Natural killer cell (primary cell): ENCODE measurements at regions not wholly inside any gene's neighbourhood (a gene's known extent, or its start where the extent isn't known, plus 50 kb on each side); places are given as distances from the start of the nearest gene placed in this dataset.

Experiments used
- ATAC-seq, 3 donors: fragments of 150-1000 bp in 2 of 3; fragments of 200-7000 bp in 1 of 3; cut with Tn5 transposase; 1 replicate in 1 of 3; 2 replicates in 2 of 3; pipeline ENCODE4 v1.10.0; 2021; ENCODE audit warnings: mild to moderate bottlenecking in 2 of 3, moderate library complexity in 2 of 3
- DNase-seq, 2 donors: peaks; one replicate each; pipeline versions ENCODE4 v3.0.0 to v3.0.0-alpha.2; 2013 to 2021; ENCODE audit warnings: mixed read lengths in 1 of 2
- H3K27ac ChIP-seq: one replicate; pipeline ENCODE4 v1.5.1; 2013; ENCODE audit warnings: mild to moderate bottlenecking, low read length
- H3K27me3 ChIP-seq: one replicate; pipeline ENCODE4 v1.6.1; 2013; ENCODE audit warnings: low read length; ENCODE audit not compliant: control insufficient read depth, insufficient read depth
- H3K36me3 ChIP-seq: one replicate; pipeline ENCODE4 v1.6.1; 2013; ENCODE audit warnings: low read length; ENCODE audit not compliant: control insufficient read depth, insufficient read depth
- H3K4me1 ChIP-seq: one replicate; pipeline ENCODE4 v1.6.1; 2013; ENCODE audit warnings: low read length; ENCODE audit not compliant: control insufficient read depth, insufficient read depth
- H3K4me3 ChIP-seq: one replicate; pipeline ENCODE4 v1.5.1; 2013; ENCODE audit warnings: low read length
- H3K9me3 ChIP-seq: one replicate; pipeline ENCODE4 v1.6.1; 2013; ENCODE audit warnings: low read length; ENCODE audit not compliant: control insufficient read depth, insufficient read depth
- H3K27ac Mint-ChIP-seq, 2 donors: one replicate each; pipeline ENCODE4 v1.8.0; 2022; ENCODE audit warnings: mild to moderate bottlenecking in 2 of 2, mixed read lengths in 2 of 2, moderate library complexity in 1 of 2
- H3K27me3 Mint-ChIP-seq, 2 donors: one replicate each; pipeline ENCODE4 v1.8.0; 2022; ENCODE audit warnings: low read depth in 2 of 2, mixed read lengths in 2 of 2
- H3K36me3 Mint-ChIP-seq: one replicate; pipeline ENCODE4 v1.8.0; 2022; ENCODE audit warnings: mixed read lengths
- H3K4me1 Mint-ChIP-seq, 2 donors: one replicate each; pipeline ENCODE4 v1.8.0; 2022; ENCODE audit warnings: mixed read lengths in 2 of 2
- H3K4me3 Mint-ChIP-seq: one replicate; pipeline ENCODE4 v1.8.0; 2022; ENCODE audit warnings: mild to moderate bottlenecking, moderate library complexity, mixed read lengths
- H3K9me3 Mint-ChIP-seq, 2 donors: one replicate each; pipeline ENCODE4 v1.8.0; 2022; ENCODE audit warnings: mixed read lengths in 2 of 2
- WGBS: methylation state at CpG from one replicate; pipeline ENCODE4 v1.1.7; 2013; ENCODE audit warnings: missing lambda C conversion rate; ENCODE audit not compliant: insufficient coverage; 5-methylcytosine and 5-hydroxymethylcytosine counted together
- intact Hi-C: fragments of 100-400 bp; cut with micrococcal nuclease; formaldehyde crosslinking; loops from one replicate; pipeline ENCODE4 v1.14.2; 2022
- TF ChIP-seq, protein P1 (sequence below): fragments of 200-600 bp; IDR thresholded peaks from one replicate; pipeline ENCODE4 v1.8.0; 2022; ENCODE audit warnings: antibody characterized with exemption

DNA sequence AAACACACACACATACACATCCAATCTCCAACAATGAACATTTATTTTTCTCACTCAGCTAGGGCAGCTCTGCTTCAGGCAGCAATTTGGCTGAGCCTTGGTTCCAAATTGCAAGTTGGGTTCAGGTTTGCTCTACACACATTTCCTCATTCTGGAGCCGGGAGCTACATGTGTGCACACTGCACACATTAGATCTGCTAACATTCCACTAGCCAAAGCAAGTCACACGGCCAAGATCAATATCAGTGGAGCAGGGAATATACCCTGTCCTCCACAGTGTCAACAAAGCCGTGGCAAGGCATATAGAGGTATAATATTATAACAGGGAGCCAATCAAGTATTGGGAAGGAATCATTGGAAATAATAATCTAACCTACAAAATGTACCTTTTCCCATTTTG is 57.5 kb upstream of the PPP1R3C start:
- no peaks in the 10 kb centered on the region for H3K4me1 Mint-ChIP-seq
- H3K27ac ChIP-seq, result no peak overlapping the region
- H3K4me1 ChIP-seq, result no peaks in the 10 kb centered on the region
- DNase-seq, result no peak
- peaks cover 11 to 19% of the 10 kb centered on the region in 2 donors for H3K27me3 Mint-ChIP-seq
- H3K9me3 ChIP-seq, result no peaks in the 10 kb centered on the region
- no peak overlapping the region for H3K27ac Mint-ChIP-seq
- H3K36me3 ChIP-seq, result no peaks in the 10 kb centered on the region
- TF ChIP-seq, protein P1, sequence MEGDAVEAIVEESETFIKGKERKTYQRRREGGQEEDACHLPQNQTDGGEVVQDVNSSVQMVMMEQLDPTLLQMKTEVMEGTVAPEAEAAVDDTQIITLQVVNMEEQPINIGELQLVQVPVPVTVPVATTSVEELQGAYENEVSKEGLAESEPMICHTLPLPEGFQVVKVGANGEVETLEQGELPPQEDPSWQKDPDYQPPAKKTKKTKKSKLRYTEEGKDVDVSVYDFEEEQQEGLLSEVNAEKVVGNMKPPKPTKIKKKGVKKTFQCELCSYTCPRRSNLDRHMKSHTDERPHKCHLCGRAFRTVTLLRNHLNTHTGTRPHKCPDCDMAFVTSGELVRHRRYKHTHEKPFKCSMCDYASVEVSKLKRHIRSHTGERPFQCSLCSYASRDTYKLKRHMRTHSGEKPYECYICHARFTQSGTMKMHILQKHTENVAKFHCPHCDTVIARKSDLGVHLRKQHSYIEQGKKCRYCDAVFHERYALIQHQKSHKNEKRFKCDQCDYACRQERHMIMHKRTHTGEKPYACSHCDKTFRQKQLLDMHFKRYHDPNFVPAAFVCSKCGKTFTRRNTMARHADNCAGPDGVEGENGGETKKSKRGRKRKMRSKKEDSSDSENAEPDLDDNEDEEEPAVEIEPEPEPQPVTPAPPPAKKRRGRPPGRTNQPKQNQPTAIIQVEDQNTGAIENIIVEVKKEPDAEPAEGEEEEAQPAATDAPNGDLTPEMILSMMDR, result no peak
- no peak overlapping the region for H3K4me3 ChIP-seq
- intact Hi-C loops, result loop anchor here (5.0 kb wide), 1 partner anchor 393 kb away; no protein-coding TSS in a partner anchor
- no peak overlapping the region for H3K4me3 Mint-ChIP-seq
- H3K36me3 Mint-ChIP-seq, result no peaks in the 10 kb centered on the region
- H3K27me3 ChIP-seq, result no peaks in the 10 kb centered on the region
- WGBS, result 79% methylated on average over 2 of the region's 3 CpGs
- H3K9me3 Mint-ChIP-seq, result no peaks in the 10 kb centered on the region
- ATAC-seq, result no peak

DNA sequence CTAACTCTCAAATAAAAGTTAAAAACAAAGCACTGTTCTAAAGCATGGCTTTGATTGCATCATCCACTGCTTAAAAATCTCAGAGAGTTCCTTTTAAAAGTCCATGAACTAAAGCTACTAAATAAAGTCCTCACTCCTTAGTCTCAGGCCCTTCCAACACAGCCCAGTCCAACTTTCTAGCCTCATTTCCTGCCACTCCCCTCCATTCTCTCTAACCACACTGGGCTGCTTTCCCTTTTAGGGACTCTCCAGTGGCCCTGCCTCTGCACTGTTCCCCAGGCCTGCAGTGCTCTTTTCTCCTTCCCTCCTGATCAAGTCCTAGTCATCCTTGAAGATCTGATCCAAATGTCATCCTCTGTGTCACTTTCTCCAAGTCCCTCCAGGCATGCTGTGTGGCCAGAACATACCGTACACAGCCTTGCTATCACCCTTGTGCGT is 56.9 kb upstream of the PPP1R3C start:
- Histone ChIP-seq H3K4me3 (no peak overlapping the region), H3K4me1 (no peaks in the 10 kb centered on the region), H3K27me3 (no peaks in the 10 kb centered on the region), H3K9me3 (no peaks in the 10 kb centered on the region), H3K36me3 (no peaks in the 10 kb centered on the region), H3K27ac (no peak overlapping the region)
- ATAC-seq (no peak), DNase-seq (no peak)
- no peaks in the 10 kb centered on the region for H3K9me3 Mint-ChIP-seq
- intact Hi-C loops, result loop anchor here (5.0 kb wide), 1 partner anchor 392 kb away; no protein-coding TSS in a partner anchor
- WGBS, result 98% methylated on average over 2 of the region's 2 CpGs
- no peak overlapping the region for H3K27ac Mint-ChIP-seq
- no peak overlapping the region for H3K4me3 Mint-ChIP-seq
- peaks cover 15 to 24% of the 10 kb centered on the region in 2 donors for H3K27me3 Mint-ChIP-seq
- TF ChIP-seq, protein P1, result no peak
- H3K36me3 Mint-ChIP-seq, result no peaks in the 10 kb centered on the region
- H3K4me1 Mint-ChIP-seq, result no peaks in the 10 kb centered on the region

DNA sequence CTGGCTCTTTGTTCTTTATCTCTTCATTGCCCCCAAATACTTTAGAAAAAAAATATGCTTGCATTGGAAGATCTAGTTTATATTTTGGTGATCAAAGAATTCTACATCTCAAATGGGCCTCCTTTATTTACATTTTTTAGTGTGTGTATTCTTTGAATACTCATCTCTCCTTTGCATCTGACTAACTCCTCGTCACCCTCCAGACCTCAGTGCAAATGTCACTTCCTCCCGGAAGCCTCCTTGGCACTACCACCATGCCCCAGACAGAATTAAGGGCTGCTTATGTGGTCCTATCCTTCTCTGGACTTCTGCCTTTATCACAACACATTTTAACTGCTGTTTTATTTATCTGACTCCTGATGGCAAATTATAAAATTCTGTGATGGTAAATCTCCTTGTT is 52.0 kb upstream of the PPP1R3C start:
- no peaks in the 10 kb centered on the region for H3K4me1 ChIP-seq
- intact Hi-C loops, result no loop called here
- Mint-ChIP-seq H3K27ac (no peak overlapping the region), H3K36me3 (no peaks in the 10 kb centered on the region), H3K9me3 (no peaks in the 10 kb centered on the region), H3K4me1 (no peaks in the 10 kb centered on the region), H3K27me3 (peaks cover 24 to 25% of the 10 kb centered on the region in 2 donors), H3K4me3 (no peak overlapping the region)
- DNase-seq (no peak), ATAC-seq (no peak)
- H3K36me3 ChIP-seq, result no peaks in the 10 kb centered on the region
- 43% methylated on average over 2 of the region's 2 CpGs for WGBS
- H3K9me3 ChIP-seq, result no peaks in the 10 kb centered on the region
- no peaks in the 10 kb centered on the region for H3K27me3 ChIP-seq
- H3K27ac ChIP-seq, result no peak overlapping the region
- TF ChIP-seq, protein P1, result no peak
- H3K4me3 ChIP-seq, result no peak overlapping the region

DNA sequence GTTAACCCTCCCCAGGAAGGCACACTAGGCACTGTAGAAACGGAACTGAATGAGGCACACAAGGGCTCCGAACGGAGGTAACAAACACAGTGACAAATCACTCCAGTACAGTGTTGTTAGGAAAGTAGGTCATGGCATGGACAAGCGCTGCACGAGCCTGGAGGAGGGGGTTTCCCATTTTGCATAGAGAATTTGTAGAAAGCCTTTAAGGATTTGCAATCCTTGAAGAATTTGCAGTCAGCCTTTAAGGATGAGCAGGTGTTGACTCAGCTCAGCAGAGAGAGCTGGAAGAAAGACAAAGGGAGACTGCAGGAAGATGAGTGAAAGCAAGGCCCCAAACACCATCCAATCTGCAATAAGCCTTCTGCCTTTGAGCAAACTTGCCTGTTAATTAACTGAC is 51.1 kb upstream of the PPP1R3C start:
- Histone ChIP-seq H3K36me3 (no peaks in the 10 kb centered on the region), H3K9me3 (no peaks in the 10 kb centered on the region), H3K27ac (no peak overlapping the region), H3K4me3 (no peak overlapping the region), H3K27me3 (no peaks in the 10 kb centered on the region), H3K4me1 (no peaks in the 10 kb centered on the region)
- Mint-ChIP-seq H3K9me3 (no peaks in the 10 kb centered on the region), H3K27ac (no peak overlapping the region), H3K36me3 (no peaks in the 10 kb centered on the region), H3K4me3 (no peak overlapping the region), H3K27me3 (peaks cover 24 to 25% of the 10 kb centered on the region in 2 donors), H3K4me1 (no peaks in the 10 kb centered on the region)
- intact Hi-C loops, result no loop called here
- DNase-seq (no peak), ATAC-seq (no peak)
- WGBS, result 61% methylated on average over 5 of the region's 5 CpGs
- TF ChIP-seq, protein P1, result no peak
